IMR-90 (cell line): ENCODE measurements at regions not wholly inside any gene's neighbourhood (a gene's known extent, or its start where the extent isn't known, plus 50 kb on each side); places are given as distances from the start of the nearest gene placed in this dataset.

Experiments used
- ATAC-seq: fragments of 200-7000 bp; cut with Tn5 transposase; 2 replicates; pipeline ENCODE4 v1.9.1; 2020; ENCODE audit warnings: low read depth, mild to moderate bottlenecking, moderate library complexity
- BruUV-seq: library from RNA; stranded (reverse); fragments of 400-500 nt; replicated peaks from 2 replicates; lab custom pipeline; 2021; lab: Mats Ljungman, UMichigan
- CTCF ChIA-PET: fragments of 300-600 bp; formaldehyde crosslinking; extraction: SDS; loops from one replicate; lab custom pipeline; 2021; ENCODE audit warnings: antibody characterized with exemption; lab: Yijun Ruan, JAX
- POLR2A ChIA-PET: fragments of 300-600 bp; sonication (Branson Sonifier 250); formaldehyde crosslinking; loops from one replicate; lab custom pipeline; 2022; ENCODE audit warnings: antibody characterized with exemption; ENCODE audit not compliant: unreplicated experiment; lab: Charles Lee
- DNase-seq: peaks from one replicate; pipeline ENCODE4 v3.0.0; 2013
- H2AFZ ChIP-seq: replicated peaks from 2 replicates; pipeline ENCODE3; 2013; ENCODE audit warnings: low read length, mild to moderate bottlenecking; ENCODE audit not compliant: poor library complexity
- H2AK5ac ChIP-seq: 2 replicates; pipeline ENCODE4 v1.6.1; 2013; ENCODE audit warnings: low read depth, low read length, inconsistent platforms
- H2AK9ac ChIP-seq: replicated peaks from 2 replicates; pipeline ENCODE3; 2013; ENCODE audit warnings: mild to moderate bottlenecking, low read depth, low read length, moderate library complexity; ENCODE audit not compliant: poor library complexity
- H2BK120ac ChIP-seq: 2 replicates; pipeline ENCODE4 v1.6.1; 2013; ENCODE audit warnings: low read depth, low read length, inconsistent platforms
- H2BK15ac ChIP-seq: 3 replicates; pipeline ENCODE4 v1.6.1; 2013; ENCODE audit warnings: low read depth, low read length, inconsistent platforms
- H2BK20ac ChIP-seq: 2 replicates; pipeline ENCODE4 v1.6.1; 2013; ENCODE audit warnings: low read depth, mild to moderate bottlenecking, inconsistent platforms, low read length, moderate library complexity
- H2BK5ac ChIP-seq: 2 replicates; pipeline ENCODE4 v1.6.1; 2013; ENCODE audit warnings: mild to moderate bottlenecking, low read depth, low read length, inconsistent platforms; ENCODE audit not compliant: poor library complexity, severe bottlenecking
- H3K14ac ChIP-seq: replicated peaks from 2 replicates; pipeline ENCODE4 v1.6.1; 2013; ENCODE audit warnings: low read depth, low read length, inconsistent platforms
- H3K18ac ChIP-seq: 2 replicates; pipeline ENCODE4 v1.6.1; 2013; ENCODE audit warnings: low read depth, low read length, control low read depth
- H3K23ac ChIP-seq: 2 replicates; pipeline ENCODE4 v1.6.1; 2013; ENCODE audit warnings: low read depth, low read length, inconsistent platforms
- H3K27ac ChIP-seq: 2 replicates; pipeline ENCODE4 v1.5.1; 2013; ENCODE audit warnings: mild to moderate bottlenecking, control low read depth, low read length; ENCODE audit not compliant: insufficient read depth
- H3K27me3 ChIP-seq: 2 replicates; pipeline ENCODE4 v1.6.1; 2013; ENCODE audit warnings: low read length; ENCODE audit not compliant: control insufficient read depth, insufficient read depth
- H3K36me3 ChIP-seq: 2 replicates; pipeline ENCODE4 v1.6.1; 2013; ENCODE audit warnings: low read length, mixed read lengths; ENCODE audit not compliant: control insufficient read depth, insufficient read depth
- H3K4ac ChIP-seq: 2 replicates; pipeline ENCODE4 v1.6.1; 2013; ENCODE audit warnings: low read depth, low read length, inconsistent platforms
- H3K4me1 ChIP-seq: 2 replicates; pipeline ENCODE4 v1.6.1; 2013; ENCODE audit warnings: low read length, mixed read lengths; ENCODE audit not compliant: control insufficient read depth, insufficient read depth
- H3K4me2 ChIP-seq: 2 replicates; pipeline ENCODE4 v1.6.1; 2013; ENCODE audit warnings: low read depth, mild to moderate bottlenecking, control low read depth, low read length, moderate library complexity
- H3K4me3 ChIP-seq: 2 replicates; pipeline ENCODE4 v1.5.1; 2013; ENCODE audit warnings: low read depth, mild to moderate bottlenecking, control low read depth, low read length, moderate library complexity; ENCODE audit not compliant: insufficient read depth
- H3K56ac ChIP-seq: 2 replicates; pipeline ENCODE4 v1.6.1; 2013; ENCODE audit warnings: low read length, inconsistent platforms; ENCODE audit not compliant: insufficient read depth; ENCODE audit errors: extremely low read depth
- H3K79me1 ChIP-seq, 2 experiments: 2 replicates each; pipeline ENCODE4 v1.6.1; 2013; ENCODE audit warnings: low read length in 2 of 2, inconsistent platforms in 1 of 2, low read depth in 1 of 2
- H3K9ac ChIP-seq: 2 replicates; pipeline ENCODE4 v1.6.1; 2013; ENCODE audit warnings: low read depth, low read length, control low read depth
- H3K9me1 ChIP-seq: 2 replicates; pipeline ENCODE4 v1.6.1; 2013; ENCODE audit warnings: low read length, inconsistent platforms; ENCODE audit not compliant: insufficient read depth
- H3K9me3 ChIP-seq: 2 replicates; pipeline ENCODE4 v1.6.1; 2013; ENCODE audit warnings: low read length; ENCODE audit not compliant: control insufficient read depth, insufficient read depth
- H4K20me1 ChIP-seq: 2 replicates; pipeline ENCODE4 v1.6.1; 2013; ENCODE audit warnings: low read length, inconsistent platforms; ENCODE audit not compliant: insufficient read depth
- H4K5ac ChIP-seq: 2 replicates; pipeline ENCODE4 v1.6.1; 2013; ENCODE audit warnings: mild to moderate bottlenecking, low read depth, low read length, control low read depth
- H4K8ac ChIP-seq, 2 experiments: 2 replicates each; pipeline ENCODE4 v1.6.1; 2013; ENCODE audit warnings: low read depth in 2 of 2, low read length in 2 of 2, control low read depth in 1 of 2, inconsistent platforms in 1 of 2
- H4K91ac ChIP-seq: 2 replicates; pipeline ENCODE4 v1.6.1; 2013; ENCODE audit warnings: low read depth, low read length, inconsistent platforms; ENCODE audit not compliant: insufficient read depth
- FOS ChIP-seq: fragments of 150-350 bp; IDR thresholded peaks from 2 replicates; pipeline ENCODE4 v1.6.1; 2016; ENCODE audit warnings: low read depth, low read length
- MAFK ChIP-seq: IDR thresholded peaks from 2 replicates; pipeline ENCODE4 v1.6.1; 2012; ENCODE audit warnings: low read depth, low read length, improper control_type of control experiment
- MXI1 ChIP-seq: IDR thresholded peaks from 2 replicates; pipeline ENCODE4 v1.6.1; 2012; ENCODE audit warnings: low read depth, mild to moderate bottlenecking, low read length, moderate library complexity, borderline replicate concordance
- POLR2A ChIP-seq: IDR thresholded peaks from 2 replicates; pipeline ENCODE4 v1.6.1; 2012; ENCODE audit warnings: mild to moderate bottlenecking, low read depth, low read length
- RAD21 ChIP-seq: IDR thresholded peaks from 2 replicates; pipeline ENCODE4 v1.6.1; 2012; ENCODE audit warnings: low read length, improper control_type of control experiment
- RCOR1 ChIP-seq: IDR thresholded peaks from 2 replicates; pipeline ENCODE4 v1.6.1; 2012; ENCODE audit warnings: mild to moderate bottlenecking, low read length, improper control_type of control experiment; ENCODE audit not compliant: insufficient replicate concordance
- SMC3 ChIP-seq: fragments of 150-350 bp; IDR thresholded peaks from 2 replicates; pipeline ENCODE4 v1.6.1; 2016; ENCODE audit warnings: low read depth, mild to moderate bottlenecking, antibody characterized with exemption, low read length, moderate library complexity
- WGBS, 2 experiments: methylation state at CpG; one replicate each; pipeline versions ENCODE4 v1.1.5 to v1.1.7; 2013; ENCODE audit warnings: missing lambda C conversion rate in 2 of 2; ENCODE audit not compliant: insufficient read length in 1 of 2; ENCODE audit errors: extremely low coverage in 2 of 2; 5-methylcytosine and 5-hydroxymethylcytosine counted together
- dilution Hi-C: fragments of 300-500 bp; cut with HindIII; formaldehyde crosslinking; loops from one replicate; pipeline ENCODE4 v1.14.3; 2018; ENCODE audit warnings: low sequenced_read_pairs; ENCODE audit not compliant: unreplicated experiment
- in situ Hi-C: fragments of 300-500 bp; cut with MboI; formaldehyde crosslinking; loops from 3 replicates; pipeline ENCODE4 v1.14.3; 2019; ENCODE audit warnings: low sequenced_read_pairs, inconsistent platforms, mixed read lengths
- intact Hi-C: fragments of 100-400 bp; cut with micrococcal nuclease; formaldehyde crosslinking; loops from 2 replicates; pipeline ENCODE4 v1.10.0; 2022
- TF ChIP-seq, protein P1 (sequence below): conservative IDR thresholded peaks from 2 replicates; pipeline ENCODE4 v1.5.1; 2012; ENCODE audit warnings: mild to moderate bottlenecking, low read depth, low read length, improper control_type of control experiment
- TF ChIP-seq, protein P2 (sequence below): fragments of 150-350 bp; IDR thresholded peaks from 2 replicates; pipeline ENCODE4 v1.6.1; 2016; ENCODE audit warnings: low read depth, mild to moderate bottlenecking, low read length, moderate library complexity, borderline replicate concordance

DNA sequence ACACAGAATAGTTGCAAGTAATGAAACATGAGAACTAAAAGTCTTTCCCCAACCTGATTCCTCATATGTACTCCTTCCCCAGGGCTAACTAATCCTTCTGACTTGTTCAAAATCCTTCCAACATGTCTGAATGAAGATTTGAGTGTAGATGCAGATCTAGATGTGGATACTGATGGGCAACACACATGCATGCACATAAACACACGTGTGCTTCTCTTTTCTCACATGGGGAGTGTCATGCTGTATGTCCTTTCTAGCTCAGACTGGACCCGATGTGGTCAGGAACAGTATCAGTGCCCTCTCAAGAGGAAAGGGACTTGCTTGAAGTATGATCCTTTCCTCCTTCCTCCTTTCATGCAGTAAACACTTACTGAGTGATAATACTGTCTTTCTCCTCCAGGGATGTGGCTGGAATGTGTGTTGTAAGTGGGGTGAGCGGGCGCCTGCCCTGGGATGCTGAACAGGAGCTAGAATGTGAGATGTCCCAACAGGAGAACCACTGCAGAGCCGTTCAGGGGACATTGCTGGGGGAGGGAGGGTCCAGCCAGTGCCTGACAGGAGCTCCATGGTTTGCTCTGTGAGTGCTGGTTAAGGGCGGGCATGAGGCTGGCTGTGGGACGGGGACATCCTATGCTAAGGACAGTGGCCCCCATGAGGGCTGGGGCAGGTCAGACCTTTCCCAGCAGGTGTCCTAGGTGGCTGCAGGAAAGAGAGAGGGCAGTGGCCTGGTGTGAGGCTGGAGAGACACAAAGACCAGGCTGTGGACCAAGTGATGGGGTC lies 146.9 kb downstream of the TEX29 start:
- H3K23ac ChIP-seq, result no peak overlapping the region
- no peak overlapping the region for H3K4me2 ChIP-seq
- in situ Hi-C loops (no loop called here), intact Hi-C loops (no loop called here), dilution Hi-C loops (no loop called here)
- ChIA-PET POLR2A (no interaction called here), CTCF (no interaction called here)
- no peak overlapping the region for H2AFZ ChIP-seq
- DNase-seq (no peak), ATAC-seq (no peak)
- WGBS, 2 experiments, result 48% methylated on average over 3 of the region's 7 CpGs; no CpG with 5 or more reads in 1 of the 2 experiments
- H3K4ac ChIP-seq, result no peak overlapping the region
- H3K9me3 ChIP-seq, result 0 out of 2 replicates have a peak, but pooled peaks cover 2% of the 10 kb centered on the region
- H2BK20ac ChIP-seq, result no peak overlapping the region
- no peak overlapping the region for H3K18ac ChIP-seq
- no peak overlapping the region for H2AK9ac ChIP-seq
- no peak overlapping the region for H3K4me3 ChIP-seq
- H4K91ac ChIP-seq, result no peak overlapping the region
- no peak overlapping the region for H3K14ac ChIP-seq
- H2BK120ac ChIP-seq, result no peak overlapping the region
- TF ChIP-seq RCOR1 (no peak), SMC3 (no peak), POLR2A (no peak), MXI1 (no peak), MAFK (no peak), RAD21 (no peak), FOS (no peak)
- TF ChIP-seq, protein P1, sequence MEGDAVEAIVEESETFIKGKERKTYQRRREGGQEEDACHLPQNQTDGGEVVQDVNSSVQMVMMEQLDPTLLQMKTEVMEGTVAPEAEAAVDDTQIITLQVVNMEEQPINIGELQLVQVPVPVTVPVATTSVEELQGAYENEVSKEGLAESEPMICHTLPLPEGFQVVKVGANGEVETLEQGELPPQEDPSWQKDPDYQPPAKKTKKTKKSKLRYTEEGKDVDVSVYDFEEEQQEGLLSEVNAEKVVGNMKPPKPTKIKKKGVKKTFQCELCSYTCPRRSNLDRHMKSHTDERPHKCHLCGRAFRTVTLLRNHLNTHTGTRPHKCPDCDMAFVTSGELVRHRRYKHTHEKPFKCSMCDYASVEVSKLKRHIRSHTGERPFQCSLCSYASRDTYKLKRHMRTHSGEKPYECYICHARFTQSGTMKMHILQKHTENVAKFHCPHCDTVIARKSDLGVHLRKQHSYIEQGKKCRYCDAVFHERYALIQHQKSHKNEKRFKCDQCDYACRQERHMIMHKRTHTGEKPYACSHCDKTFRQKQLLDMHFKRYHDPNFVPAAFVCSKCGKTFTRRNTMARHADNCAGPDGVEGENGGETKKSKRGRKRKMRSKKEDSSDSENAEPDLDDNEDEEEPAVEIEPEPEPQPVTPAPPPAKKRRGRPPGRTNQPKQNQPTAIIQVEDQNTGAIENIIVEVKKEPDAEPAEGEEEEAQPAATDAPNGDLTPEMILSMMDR, result no peak
- TF ChIP-seq, protein P2, sequence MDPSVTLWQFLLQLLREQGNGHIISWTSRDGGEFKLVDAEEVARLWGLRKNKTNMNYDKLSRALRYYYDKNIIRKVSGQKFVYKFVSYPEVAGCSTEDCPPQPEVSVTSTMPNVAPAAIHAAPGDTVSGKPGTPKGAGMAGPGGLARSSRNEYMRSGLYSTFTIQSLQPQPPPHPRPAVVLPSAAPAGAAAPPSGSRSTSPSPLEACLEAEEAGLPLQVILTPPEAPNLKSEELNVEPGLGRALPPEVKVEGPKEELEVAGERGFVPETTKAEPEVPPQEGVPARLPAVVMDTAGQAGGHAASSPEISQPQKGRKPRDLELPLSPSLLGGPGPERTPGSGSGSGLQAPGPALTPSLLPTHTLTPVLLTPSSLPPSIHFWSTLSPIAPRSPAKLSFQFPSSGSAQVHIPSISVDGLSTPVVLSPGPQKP, result no peak
- no peak overlapping the region for H4K8ac ChIP-seq
- no peak overlapping the region for H3K56ac ChIP-seq
- no peaks in the 10 kb centered on the region for H3K79me1 ChIP-seq
- H3K27ac ChIP-seq, result no peak overlapping the region
- H3K9me1 ChIP-seq, result no peaks in the 10 kb centered on the region
- H3K27me3 ChIP-seq, result no peaks in the 10 kb centered on the region
- H3K4me1 ChIP-seq, result no peaks in the 10 kb centered on the region
- no peaks in the 10 kb centered on the region for H4K20me1 ChIP-seq
- no TSS peak for BruUV-seq
- no peak overlapping the region for H2AK5ac ChIP-seq
- H3K9ac ChIP-seq, result no peak overlapping the region
- H2BK5ac ChIP-seq, result no peak overlapping the region
- H3K36me3 ChIP-seq, result no peaks in the 10 kb centered on the region
- no peak overlapping the region for H2BK15ac ChIP-seq
- H4K5ac ChIP-seq, result no peak overlapping the region
